Breast epithelium (tissue), 4 donors: ENCODE measurements at regions not wholly inside any gene's neighbourhood (a gene's known extent, or its start where the extent isn't known, plus 50 kb on each side); places are given as distances from the start of the nearest gene placed in this dataset.

Source experiments
- DNase-seq, 2 donors: peaks; one replicate each; pipeline ENCODE4 v3.0.0-alpha.2; 2019; ENCODE audit warnings: low spot score in 2 of 2
- H3K27ac ChIP-seq, 2 donors: fragments of 200-600 bp; sonication (generic) in 1 of 2; one replicate each; pipeline ENCODE4 v1.5.1; 2016 to 2019; ENCODE audit warnings: mild to moderate bottlenecking in 1 of 2
- H3K27me3 ChIP-seq, 2 donors: fragments of 200-600 bp; sonication (generic) in 1 of 2; one replicate each; pipeline versions ENCODE4 v1.5.1 to v1.6.0; 2017 to 2019; ENCODE audit warnings: control low read depth in 1 of 2, mild to moderate bottlenecking in 1 of 2
- H3K36me3 ChIP-seq: fragments of 200-600 bp; one replicate; pipeline ENCODE4 v1.5.1; 2019
- H3K4me1 ChIP-seq, 2 donors: fragments of 200-600 bp; sonication (generic); one replicate each; pipeline ENCODE4 v1.5.1; 2016 to 2019; ENCODE audit warnings: control low read depth in 1 of 2
- H3K4me3 ChIP-seq, 3 donors: fragments of 200-600 bp; sonication (generic); 1 replicate in 2 of 3; 2 replicates in 1 of 3; pipeline ENCODE4 v1.5.1; 2016 to 2019; ENCODE audit warnings: mild to moderate bottlenecking in 3 of 3, moderate library complexity in 2 of 3
- H3K9me3 ChIP-seq, 2 donors: fragments of 200-600 bp; sonication (generic) in 1 of 2; one replicate each; pipeline ENCODE4 v1.5.1; 2016 to 2019; ENCODE audit warnings: control low read depth in 1 of 2
- POLR2A ChIP-seq: fragments of 450-650 bp; IDR thresholded peaks from one replicate; pipeline ENCODE4 v1.6.1; 2016; ENCODE audit warnings: antibody characterized with exemption, mild to moderate bottlenecking, moderate library complexity
- POLR2AphosphoS5 ChIP-seq, 3 donors: sonication (generic); formaldehyde crosslinking; IDR thresholded peaks; one replicate each; pipeline ENCODE4 v1.6.1; 2017; ENCODE audit warnings: antibody characterized with exemption in 3 of 3
- intact Hi-C: fragments of 100-400 bp; cut with DNase I; formaldehyde crosslinking; loops from one replicate; pipeline ENCODE4 v1.15.1; 2023; ENCODE audit warnings: low total_unique reads
- TF ChIP-seq, protein P1 (sequence below), 3 donors: fragments of 450-650 bp; IDR thresholded peaks; one replicate each; pipeline ENCODE4 v1.5.1; 2016 to 2017; ENCODE audit warnings: antibody characterized with exemption in 3 of 3, mild to moderate bottlenecking in 3 of 3, moderate library complexity in 3 of 3

DNA sequence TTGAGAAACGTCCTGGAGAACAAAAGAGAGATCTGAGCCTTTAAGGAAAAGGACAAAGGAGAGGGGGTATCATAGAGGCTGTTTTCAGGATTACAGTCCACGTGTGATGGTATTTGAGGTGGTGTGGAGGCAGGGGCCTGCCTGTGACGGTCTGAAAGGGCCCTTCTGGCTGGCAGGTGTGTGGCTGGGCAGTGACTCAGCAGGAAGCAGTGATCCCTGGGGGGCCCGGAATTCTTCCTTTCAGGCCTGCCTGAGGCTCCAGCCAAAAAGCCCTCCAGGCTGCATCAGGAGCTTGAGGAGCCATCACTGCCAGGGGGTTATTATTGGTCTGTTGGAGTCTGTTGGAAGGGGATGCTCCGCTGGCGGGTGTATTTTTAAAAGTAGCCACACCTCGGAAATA, 97.2 kb upstream of the TMEM18 start:
- intact Hi-C loops: no loop called here
- Histone ChIP-seq H3K4me1 (no peaks in the 10 kb centered on the region), H3K27ac (no peak overlapping the region), H3K36me3 (no peaks in the 10 kb centered on the region), H3K9me3 (no peaks in the 10 kb centered on the region), H3K27me3 (no peaks in the 10 kb centered on the region), H3K4me3 (no peak overlapping the region)
- no peak for DNase-seq
- TF ChIP-seq, protein P1, sequence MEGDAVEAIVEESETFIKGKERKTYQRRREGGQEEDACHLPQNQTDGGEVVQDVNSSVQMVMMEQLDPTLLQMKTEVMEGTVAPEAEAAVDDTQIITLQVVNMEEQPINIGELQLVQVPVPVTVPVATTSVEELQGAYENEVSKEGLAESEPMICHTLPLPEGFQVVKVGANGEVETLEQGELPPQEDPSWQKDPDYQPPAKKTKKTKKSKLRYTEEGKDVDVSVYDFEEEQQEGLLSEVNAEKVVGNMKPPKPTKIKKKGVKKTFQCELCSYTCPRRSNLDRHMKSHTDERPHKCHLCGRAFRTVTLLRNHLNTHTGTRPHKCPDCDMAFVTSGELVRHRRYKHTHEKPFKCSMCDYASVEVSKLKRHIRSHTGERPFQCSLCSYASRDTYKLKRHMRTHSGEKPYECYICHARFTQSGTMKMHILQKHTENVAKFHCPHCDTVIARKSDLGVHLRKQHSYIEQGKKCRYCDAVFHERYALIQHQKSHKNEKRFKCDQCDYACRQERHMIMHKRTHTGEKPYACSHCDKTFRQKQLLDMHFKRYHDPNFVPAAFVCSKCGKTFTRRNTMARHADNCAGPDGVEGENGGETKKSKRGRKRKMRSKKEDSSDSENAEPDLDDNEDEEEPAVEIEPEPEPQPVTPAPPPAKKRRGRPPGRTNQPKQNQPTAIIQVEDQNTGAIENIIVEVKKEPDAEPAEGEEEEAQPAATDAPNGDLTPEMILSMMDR (IDR thresholded peaks at IDR 0.05): no peak
- TF ChIP-seq POLR2AphosphoS5 (IDR thresholded peaks at IDR 0.05) (no peak), POLR2A (no peak)

DNA sequence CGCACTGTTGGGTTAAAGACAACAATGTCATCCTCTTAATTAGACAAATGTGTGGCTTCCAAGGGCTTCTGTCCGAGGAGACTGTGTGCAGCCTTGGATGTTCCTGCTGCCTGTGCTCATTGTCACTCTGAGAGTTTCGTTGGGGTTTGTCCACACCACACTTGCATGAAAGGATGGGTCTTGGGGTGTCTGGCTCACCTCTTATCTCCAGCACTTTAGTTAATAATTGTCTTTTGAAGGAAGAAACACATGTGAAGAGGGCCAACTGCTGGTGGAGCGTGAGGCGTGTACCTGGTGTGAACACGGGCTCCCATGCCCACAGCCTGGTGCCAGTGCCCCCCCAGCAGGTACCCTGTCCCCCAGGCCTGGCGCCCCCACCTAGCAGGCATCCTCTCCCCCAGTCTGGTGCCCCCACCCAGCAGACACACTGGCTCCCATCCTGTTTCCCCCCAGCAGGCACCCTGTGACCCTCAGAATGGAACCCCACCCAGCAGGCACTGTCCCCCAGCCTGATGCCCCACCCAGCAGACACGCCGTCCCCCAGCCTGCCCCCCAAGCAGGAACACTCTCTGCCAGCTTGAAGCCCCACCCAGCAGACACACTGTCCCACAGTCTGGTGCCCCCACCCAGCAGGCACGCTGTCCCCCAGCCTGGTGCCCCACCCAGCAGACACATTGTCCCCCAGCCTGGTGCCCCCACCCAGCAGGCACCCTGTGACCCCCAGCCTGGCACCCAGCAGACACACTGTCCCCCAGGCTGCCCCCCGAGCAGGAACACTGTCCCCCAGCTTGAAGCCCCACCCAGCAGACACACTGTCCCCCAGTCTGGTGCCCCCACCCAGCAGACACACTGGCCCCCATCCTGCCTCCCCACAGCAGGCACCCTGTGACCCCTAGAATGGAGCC, 96.3 kb upstream of the TMEM18 start:
- Histone ChIP-seq H3K27ac (no peak overlapping the region), H3K27me3 (no peaks in the 10 kb centered on the region), H3K4me1 (no peaks in the 10 kb centered on the region), H3K36me3 (no peaks in the 10 kb centered on the region), H3K4me3 (no peak overlapping the region), H3K9me3 (no peaks in the 10 kb centered on the region)
- TF ChIP-seq POLR2A: no peak
- TF ChIP-seq, protein P1 (IDR thresholded peaks at IDR 0.05): no peak
- TF ChIP-seq POLR2AphosphoS5 (IDR thresholded peaks at IDR 0.05): no peak
- no peak for DNase-seq
- intact Hi-C loops: no loop called here

DNA sequence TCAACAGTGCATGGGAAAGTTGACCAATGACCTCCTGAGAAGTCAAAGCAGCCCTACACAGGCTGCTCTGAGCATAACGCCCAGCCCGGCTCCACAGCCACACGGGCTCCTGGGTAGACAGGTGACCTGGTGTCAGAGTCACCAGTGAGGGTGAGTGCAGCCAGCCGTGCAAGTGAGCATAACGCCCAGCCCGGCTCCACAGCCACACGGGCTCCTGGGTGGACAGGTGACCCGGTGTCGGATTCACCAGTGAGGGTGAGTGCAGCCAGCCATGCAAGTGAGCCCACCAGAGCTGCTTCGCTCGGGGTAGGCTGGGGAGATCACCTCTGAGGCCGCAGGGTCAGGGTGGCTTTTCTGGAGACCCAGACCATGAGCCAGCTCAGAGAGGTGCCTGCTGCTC, 94.3 kb upstream of the TMEM18 start:
- Histone ChIP-seq H3K27ac (no peak overlapping the region), H3K4me3 (no peak overlapping the region), H3K27me3 (no peaks in the 10 kb centered on the region), H3K9me3 (no peaks in the 10 kb centered on the region), H3K36me3 (no peaks in the 10 kb centered on the region), H3K4me1 (no peaks in the 10 kb centered on the region)
- TF ChIP-seq, protein P1 (IDR thresholded peaks at IDR 0.05): no peak
- TF ChIP-seq POLR2A (no peak), POLR2AphosphoS5 (IDR thresholded peaks at IDR 0.05) (no peak)
- intact Hi-C loops: no loop called here
- no peak for DNase-seq

DNA sequence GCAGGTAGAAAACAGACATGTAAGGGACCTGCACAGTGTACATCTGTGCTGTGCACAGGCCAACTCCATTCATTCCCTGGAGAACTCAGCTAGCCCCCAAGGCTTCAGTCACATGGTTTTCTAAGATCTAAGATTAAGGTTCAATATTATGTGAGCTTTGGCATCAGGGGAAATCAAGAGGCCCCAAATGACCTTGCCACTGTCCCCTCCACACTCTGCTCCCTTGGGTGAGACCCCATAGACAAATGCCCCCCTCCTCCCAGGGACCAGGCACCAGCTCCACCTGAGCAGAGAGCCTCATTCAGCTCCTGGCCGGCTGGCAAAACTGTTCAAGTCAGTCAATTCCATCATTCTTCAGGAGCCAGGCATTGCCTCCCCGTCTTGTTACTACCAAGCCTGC, 93.6 kb upstream of the TMEM18 start:
- TF ChIP-seq POLR2A (no peak), POLR2AphosphoS5 (IDR thresholded peaks at IDR 0.05) (no peak)
- TF ChIP-seq, protein P1 (IDR thresholded peaks at IDR 0.05): no peak
- H3K27ac ChIP-seq: no peak overlapping the region
- no peak overlapping the region for H3K4me3 ChIP-seq
- intact Hi-C loops: no loop called here
- DNase-seq: no peak
- H3K9me3 ChIP-seq: no peaks in the 10 kb centered on the region
- H3K27me3 ChIP-seq: no peaks in the 10 kb centered on the region
- H3K36me3 ChIP-seq: no peaks in the 10 kb centered on the region
- no peaks in the 10 kb centered on the region for H3K4me1 ChIP-seq

DNA sequence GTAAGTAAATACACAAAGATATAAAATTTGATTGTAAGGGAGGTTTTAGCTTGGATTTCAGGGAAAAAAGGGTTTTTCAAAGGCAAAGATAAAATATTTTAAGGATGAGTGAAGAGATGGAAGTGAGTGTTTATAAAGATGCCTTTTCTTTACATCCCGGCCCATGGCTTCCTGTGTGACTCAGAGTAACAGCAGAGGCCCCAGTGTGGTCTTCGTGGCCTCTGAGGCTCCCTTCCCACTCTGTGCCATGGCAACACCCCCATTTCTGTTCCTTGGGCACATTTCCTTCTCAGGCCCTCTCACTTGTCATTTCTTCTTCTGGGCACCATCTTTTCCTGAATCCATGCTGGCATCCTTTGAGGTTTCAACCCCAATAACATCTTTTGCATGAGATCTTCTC, 92.6 kb upstream of the TMEM18 start:
- Histone ChIP-seq H3K4me1 (no peaks in the 10 kb centered on the region), H3K27ac (no peak overlapping the region), H3K4me3 (no peak overlapping the region), H3K27me3 (no peaks in the 10 kb centered on the region), H3K9me3 (no peaks in the 10 kb centered on the region), H3K36me3 (no peaks in the 10 kb centered on the region)
- intact Hi-C loops: no loop called here
- no peak for DNase-seq
- TF ChIP-seq, protein P1 (IDR thresholded peaks at IDR 0.05): no peak
- TF ChIP-seq POLR2AphosphoS5 (IDR thresholded peaks at IDR 0.05): no peak
- TF ChIP-seq POLR2A: no peak
